SK-N-SH treated with all-trans-retinoic acid at 6 μM for 48 hours (cell line): ENCODE measurements at regions not wholly inside any gene's neighbourhood (a gene's known extent, or its start where the extent isn't known, plus 50 kb on each side); places are given as distances from the start of the nearest gene placed in this dataset.

Source experiments
- ATAC-seq: fragments of 200-7000 bp; cut with Tn5 transposase; 3 replicates; pipeline ENCODE4 v1.9.1; 2020; ENCODE audit warnings: mild to moderate bottlenecking, moderate library complexity
- ARNTL ChIP-seq: fragments of 450-650 bp; formaldehyde crosslinking; IDR thresholded peaks from 2 replicates; pipeline ENCODE4 v1.5.0; 2020; ENCODE audit warnings: low read depth, mild to moderate bottlenecking, moderate library complexity, borderline replicate concordance
- CSDC2 ChIP-seq: fragments of 250-450 bp; sonication (Bioruptor Pico); IDR thresholded peaks from 2 replicates; pipeline ENCODE4 v1.5.0; 2020; ENCODE audit warnings: mild to moderate bottlenecking, moderate library complexity
- ESRRG ChIP-seq: fragments of 250-450 bp; sonication (Bioruptor Pico); IDR thresholded peaks from 2 replicates; pipeline ENCODE4 v1.6.1; 2021; ENCODE audit warnings: mild to moderate bottlenecking
- GLIS3 ChIP-seq: fragments of 250-450 bp; sonication (Bioruptor Pico); IDR thresholded peaks from 2 replicates; pipeline ENCODE4 v1.5.0; 2020; ENCODE audit warnings: mild to moderate bottlenecking, moderate library complexity
- ISL1 ChIP-seq: fragments of 250-450 bp; sonication (Bioruptor Pico); IDR thresholded peaks from 2 replicates; pipeline ENCODE4 v2.1.2; 2022; ENCODE audit warnings: mild to moderate bottlenecking, moderate library complexity
- OSR1 ChIP-seq: fragments of 250-450 bp; sonication (Bioruptor Pico); IDR thresholded peaks from 2 replicates; pipeline ENCODE4 v1.8.0; 2022; ENCODE audit warnings: moderate library complexity, mild to moderate bottlenecking, inconsistent platforms
- PPARA ChIP-seq: fragments of 250-450 bp; sonication (Bioruptor Pico); IDR thresholded peaks from 2 replicates; pipeline ENCODE4 v1.5.0; 2020; ENCODE audit warnings: mild to moderate bottlenecking, borderline replicate concordance
- RARB ChIP-seq: fragments of 250-450 bp; sonication (Bioruptor Pico); IDR thresholded peaks from 2 replicates; pipeline ENCODE4 v1.8.0; 2021; ENCODE audit warnings: mild to moderate bottlenecking, moderate library complexity
- SNAI2 ChIP-seq: fragments of 250-450 bp; sonication (Bioruptor Pico); IDR thresholded peaks from 2 replicates; pipeline ENCODE4 v1.5.0; 2020; ENCODE audit warnings: mild to moderate bottlenecking, moderate library complexity
- TCF4 ChIP-seq: fragments of 250-450 bp; sonication (Bioruptor Pico); IDR thresholded peaks from 2 replicates; pipeline ENCODE4 v1.8.0; 2021; ENCODE audit warnings: mild to moderate bottlenecking, moderate library complexity, borderline replicate concordance
- TOX ChIP-seq: fragments of 250-450 bp; sonication (Bioruptor Pico); IDR thresholded peaks from 2 replicates; pipeline ENCODE4 v1.8.0; 2021; ENCODE audit warnings: mild to moderate bottlenecking, moderate library complexity, borderline replicate concordance
- ZC3H10 ChIP-seq: fragments of 250-450 bp; sonication (Bioruptor Pico); IDR thresholded peaks from 2 replicates; pipeline ENCODE4 v1.5.1; 2021; ENCODE audit warnings: mild to moderate bottlenecking, moderate library complexity
- ZFP3 ChIP-seq: fragments of 250-450 bp; sonication (Bioruptor Pico); IDR thresholded peaks from 2 replicates; pipeline ENCODE4 v1.5.0; 2020; ENCODE audit warnings: mild to moderate bottlenecking, moderate library complexity
- ZFP30 ChIP-seq: fragments of 450-650 bp; formaldehyde crosslinking; IDR thresholded peaks from 2 replicates; pipeline ENCODE4 v1.5.0; 2022; ENCODE audit warnings: mild to moderate bottlenecking, moderate library complexity
- ZNF565 ChIP-seq: fragments of 450-650 bp; formaldehyde crosslinking; conservative IDR thresholded peaks from 2 replicates; pipeline ENCODE4 v1.5.0; 2020; ENCODE audit warnings: low read depth, mild to moderate bottlenecking, moderate library complexity
- ZNF70 ChIP-seq: fragments of 450-650 bp; formaldehyde crosslinking; IDR thresholded peaks from 2 replicates; pipeline ENCODE4 v1.5.0; 2020; ENCODE audit warnings: mild to moderate bottlenecking, moderate library complexity
- ZNF8 ChIP-seq: fragments of 450-650 bp; formaldehyde crosslinking; IDR thresholded peaks from 2 replicates; pipeline ENCODE4 v1.5.0; 2020; ENCODE audit warnings: mild to moderate bottlenecking, moderate library complexity
- TF ChIP-seq, protein P1 (sequence below): fragments of 250-450 bp; sonication (Bioruptor Pico); IDR thresholded peaks from 2 replicates; pipeline ENCODE4 v1.8.0; 2021; ENCODE audit warnings: low read depth, mild to moderate bottlenecking, moderate library complexity, borderline replicate concordance
- TF ChIP-seq, protein P2 (sequence below): fragments of 250-450 bp; sonication (Bioruptor Pico); IDR thresholded peaks from 2 replicates; pipeline ENCODE4 v1.5.0; 2020; ENCODE audit warnings: mild to moderate bottlenecking, moderate library complexity
- TF ChIP-seq, protein P3 (sequence below): fragments of 250-450 bp; sonication (Bioruptor Pico); IDR thresholded peaks from 2 replicates; pipeline ENCODE4 v1.5.1; 2021; ENCODE audit warnings: mild to moderate bottlenecking, moderate library complexity
- TF ChIP-seq, protein P4 (sequence below): fragments of 250-450 bp; sonication (Bioruptor Pico); IDR thresholded peaks from 2 replicates; pipeline ENCODE4 v1.5.1; 2020; ENCODE audit warnings: low read depth, mild to moderate bottlenecking, moderate library complexity

DNA sequence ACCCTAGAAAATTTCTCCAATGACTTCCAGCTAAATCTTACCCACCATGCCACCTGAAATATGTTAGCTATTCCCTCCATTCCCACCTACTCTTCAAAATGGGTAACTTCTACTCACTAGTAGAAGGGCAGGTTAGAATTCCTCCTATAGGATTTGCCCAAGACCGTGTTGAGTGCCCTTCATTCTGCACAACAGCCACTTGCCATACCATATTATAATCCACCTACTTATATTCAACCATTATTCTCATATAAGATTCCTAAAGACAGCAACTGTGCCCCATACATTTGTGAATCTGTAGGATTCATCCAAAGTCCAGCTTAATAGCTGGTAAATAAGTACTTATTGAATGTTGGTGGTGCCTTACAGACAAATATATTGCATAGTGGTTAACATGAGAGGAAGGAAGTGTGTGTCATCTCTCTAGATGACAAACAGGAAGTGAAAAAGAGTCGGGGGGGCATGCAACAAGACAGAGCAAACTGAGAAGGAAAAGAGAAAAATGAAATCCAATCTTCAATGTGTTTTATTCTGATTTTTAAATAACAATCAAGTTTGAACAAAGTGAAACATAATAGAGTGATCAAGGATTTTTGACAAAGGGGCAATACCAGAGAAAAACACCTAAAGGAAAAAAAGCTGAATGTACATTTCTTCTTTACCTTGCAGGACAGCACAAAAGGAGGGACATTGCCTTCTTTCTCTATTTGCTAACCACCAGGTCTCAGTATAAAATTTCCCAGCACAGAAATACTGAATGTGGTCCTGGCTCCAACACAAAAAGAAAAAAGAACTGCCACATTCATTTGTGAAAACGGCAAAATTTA lies 389.3 kb upstream of the USP15 start (continued):
- TF ChIP-seq, protein P1, sequence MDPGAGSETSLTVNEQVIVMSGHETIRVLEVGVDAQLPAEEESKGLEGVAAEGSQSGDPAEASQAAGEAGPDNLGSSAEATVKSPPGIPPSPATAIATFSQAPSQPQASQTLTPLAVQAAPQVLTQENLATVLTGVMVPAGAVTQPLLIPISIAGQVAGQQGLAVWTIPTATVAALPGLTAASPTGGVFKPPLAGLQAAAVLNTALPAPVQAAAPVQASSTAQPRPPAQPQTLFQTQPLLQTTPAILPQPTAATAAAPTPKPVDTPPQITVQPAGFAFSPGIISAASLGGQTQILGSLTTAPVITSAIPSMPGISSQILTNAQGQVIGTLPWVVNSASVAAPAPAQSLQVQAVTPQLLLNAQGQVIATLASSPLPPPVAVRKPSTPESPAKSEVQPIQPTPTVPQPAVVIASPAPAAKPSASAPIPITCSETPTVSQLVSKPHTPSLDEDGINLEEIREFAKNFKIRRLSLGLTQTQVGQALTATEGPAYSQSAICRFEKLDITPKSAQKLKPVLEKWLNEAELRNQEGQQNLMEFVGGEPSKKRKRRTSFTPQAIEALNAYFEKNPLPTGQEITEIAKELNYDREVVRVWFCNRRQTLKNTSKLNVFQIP (CRISPR knock-in tag) = no peak

DNA sequence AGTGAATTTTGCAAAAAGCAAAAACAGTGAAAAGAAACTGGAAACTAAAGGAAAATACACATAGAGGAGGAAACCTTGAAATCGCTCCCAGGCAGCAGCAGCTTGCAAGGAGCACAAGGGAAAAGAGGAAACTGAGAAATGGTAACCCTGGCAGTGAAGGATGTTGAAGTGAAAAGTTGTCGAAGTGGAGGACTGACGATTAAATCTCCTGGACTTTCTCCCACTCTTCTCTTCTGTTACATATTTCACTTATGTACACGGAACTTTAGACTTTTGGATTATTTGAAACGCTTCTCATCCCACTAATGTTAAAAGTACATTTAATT lies 388.8 kb upstream of the USP15 start:
- TF ChIP-seq, protein P2, sequence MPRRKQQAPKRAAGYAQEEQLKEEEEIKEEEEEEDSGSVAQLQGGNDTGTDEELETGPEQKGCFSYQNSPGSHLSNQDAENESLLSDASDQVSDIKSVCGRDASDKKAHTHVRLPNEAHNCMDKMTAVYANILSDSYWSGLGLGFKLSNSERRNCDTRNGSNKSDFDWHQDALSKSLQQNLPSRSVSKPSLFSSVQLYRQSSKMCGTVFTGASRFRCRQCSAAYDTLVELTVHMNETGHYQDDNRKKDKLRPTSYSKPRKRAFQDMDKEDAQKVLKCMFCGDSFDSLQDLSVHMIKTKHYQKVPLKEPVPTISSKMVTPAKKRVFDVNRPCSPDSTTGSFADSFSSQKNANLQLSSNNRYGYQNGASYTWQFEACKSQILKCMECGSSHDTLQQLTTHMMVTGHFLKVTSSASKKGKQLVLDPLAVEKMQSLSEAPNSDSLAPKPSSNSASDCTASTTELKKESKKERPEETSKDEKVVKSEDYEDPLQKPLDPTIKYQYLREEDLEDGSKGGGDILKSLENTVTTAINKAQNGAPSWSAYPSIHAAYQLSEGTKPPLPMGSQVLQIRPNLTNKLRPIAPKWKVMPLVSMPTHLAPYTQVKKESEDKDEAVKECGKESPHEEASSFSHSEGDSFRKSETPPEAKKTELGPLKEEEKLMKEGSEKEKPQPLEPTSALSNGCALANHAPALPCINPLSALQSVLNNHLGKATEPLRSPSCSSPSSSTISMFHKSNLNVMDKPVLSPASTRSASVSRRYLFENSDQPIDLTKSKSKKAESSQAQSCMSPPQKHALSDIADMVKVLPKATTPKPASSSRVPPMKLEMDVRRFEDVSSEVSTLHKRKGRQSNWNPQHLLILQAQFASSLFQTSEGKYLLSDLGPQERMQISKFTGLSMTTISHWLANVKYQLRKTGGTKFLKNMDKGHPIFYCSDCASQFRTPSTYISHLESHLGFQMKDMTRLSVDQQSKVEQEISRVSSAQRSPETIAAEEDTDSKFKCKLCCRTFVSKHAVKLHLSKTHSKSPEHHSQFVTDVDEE = no peak
- TF ChIP-seq OSR1 = no peak
- TF ChIP-seq ARNTL (CRISPR knock-in tag) = no peak
- TF ChIP-seq ZNF70 = no peak
- no peak for TF ChIP-seq TOX (CRISPR knock-in tag)
- no peak for TF ChIP-seq ZNF565
- TF ChIP-seq, protein P1 (CRISPR knock-in tag) = no peak
- no peak for TF ChIP-seq RARB (CRISPR knock-in tag)
- no peak for TF ChIP-seq ZNF8
- no peak for TF ChIP-seq PPARA (CRISPR knock-in tag)
- TF ChIP-seq TCF4 (CRISPR knock-in tag) = no peak
- no peak for TF ChIP-seq ZFP3 (CRISPR knock-in tag)
- no peak for TF ChIP-seq ZFP30 (CRISPR knock-in tag)
- TF ChIP-seq, protein P3, sequence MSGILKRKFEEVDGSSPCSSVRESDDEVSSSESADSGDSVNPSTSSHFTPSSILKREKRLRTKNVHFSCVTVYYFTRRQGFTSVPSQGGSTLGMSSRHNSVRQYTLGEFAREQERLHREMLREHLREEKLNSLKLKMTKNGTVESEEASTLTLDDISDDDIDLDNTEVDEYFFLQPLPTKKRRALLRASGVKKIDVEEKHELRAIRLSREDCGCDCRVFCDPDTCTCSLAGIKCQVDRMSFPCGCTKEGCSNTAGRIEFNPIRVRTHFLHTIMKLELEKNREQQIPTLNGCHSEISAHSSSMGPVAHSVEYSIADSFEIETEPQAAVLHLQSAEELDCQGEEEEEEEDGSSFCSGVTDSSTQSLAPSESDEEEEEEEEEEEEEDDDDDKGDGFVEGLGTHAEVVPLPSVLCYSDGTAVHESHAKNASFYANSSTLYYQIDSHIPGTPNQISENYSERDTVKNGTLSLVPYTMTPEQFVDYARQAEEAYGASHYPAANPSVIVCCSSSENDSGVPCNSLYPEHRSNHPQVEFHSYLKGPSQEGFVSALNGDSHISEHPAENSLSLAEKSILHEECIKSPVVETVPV = no peak
- no peak for TF ChIP-seq ZC3H10 (CRISPR knock-in tag)
- no peak for TF ChIP-seq ISL1 (CRISPR knock-in tag)
- no peak for ATAC-seq

DNA sequence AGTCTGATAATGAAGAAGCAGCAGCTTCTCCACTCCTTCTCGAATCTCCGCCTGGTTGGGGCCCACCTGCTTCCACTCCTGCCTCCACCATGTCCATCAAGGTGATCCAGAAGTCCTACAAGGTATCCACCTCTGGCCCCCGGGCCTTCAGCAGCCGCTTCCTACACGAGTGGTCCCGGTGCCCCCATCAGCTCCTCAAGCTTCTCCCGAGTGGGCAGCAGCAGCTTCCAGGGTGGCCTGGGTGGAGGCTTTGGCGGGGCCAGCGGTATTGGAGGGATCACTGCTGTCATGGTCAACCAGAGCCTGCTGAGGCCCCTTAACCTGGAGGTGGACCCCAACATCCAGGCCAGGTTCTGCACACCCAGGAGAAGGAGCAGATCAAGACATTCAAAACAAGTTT lies 381.0 kb upstream of the USP15 start:
- TF ChIP-seq TOX (CRISPR knock-in tag) (no peak), SNAI2 (CRISPR knock-in tag) (no peak), ZFP30 (CRISPR knock-in tag) (no peak), ZC3H10 (CRISPR knock-in tag) (no peak), CSDC2 (no peak), ZNF70 (no peak), ZFP3 (CRISPR knock-in tag) (no peak), ISL1 (CRISPR knock-in tag) (no peak), RARB (CRISPR knock-in tag) (no peak), ZNF8 (no peak), ZNF565 (no peak), PPARA (CRISPR knock-in tag) (no peak), ESRRG (CRISPR knock-in tag) (no peak), GLIS3 (CRISPR knock-in tag) (no peak), ARNTL (CRISPR knock-in tag) (no peak), TCF4 (CRISPR knock-in tag) (no peak)
- TF ChIP-seq, protein P4, sequence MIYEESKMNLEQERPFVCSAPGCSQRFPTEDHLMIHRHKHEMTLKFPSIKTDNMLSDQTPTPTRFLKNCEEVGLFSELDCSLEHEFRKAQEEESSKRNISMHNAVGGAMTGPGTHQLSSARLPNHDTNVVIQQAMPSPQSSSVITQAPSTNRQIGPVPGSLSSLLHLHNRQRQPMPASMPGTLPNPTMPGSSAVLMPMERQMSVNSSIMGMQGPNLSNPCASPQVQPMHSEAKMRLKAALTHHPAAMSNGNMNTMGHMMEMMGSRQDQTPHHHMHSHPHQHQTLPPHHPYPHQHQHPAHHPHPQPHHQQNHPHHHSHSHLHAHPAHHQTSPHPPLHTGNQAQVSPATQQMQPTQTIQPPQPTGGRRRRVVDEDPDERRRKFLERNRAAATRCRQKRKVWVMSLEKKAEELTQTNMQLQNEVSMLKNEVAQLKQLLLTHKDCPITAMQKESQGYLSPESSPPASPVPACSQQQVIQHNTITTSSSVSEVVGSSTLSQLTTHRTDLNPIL (CRISPR knock-in tag) = no peak
- TF ChIP-seq, protein P1 (CRISPR knock-in tag) = no peak
- TF ChIP-seq, protein P2 = no peak
- no peak for ATAC-seq
